GM18508 (cell line): ENCODE measurements at regions not wholly inside any gene's neighbourhood (a gene's known extent, or its start where the extent isn't known, plus 50 kb on each side); places are given as distances from the start of the nearest gene placed in this dataset.

ENCODE experiments used
- ATAC-seq: cut with Tn5 transposase; IDR thresholded peaks from one replicate; pipeline ENCODE4 v1.9.1; 2021; ENCODE audit warnings: moderate number of reproducible peaks; ENCODE audit not compliant: insufficient read depth, unreplicated experiment

- ATAC-seq, result no peak
These were observed 61.6 kb downstream of the LSM5 start for GRCh38 chr7:32428546-32428945.

- peak; percentile 65 for ATAC-seq
These were observed 62.4 kb downstream of the LSM5 start for GRCh38 chr7:32427769-32428291.

GRCh38 chr7:32416846-32417245, 73.3 kb downstream of the LSM5 start:
- no peak for ATAC-seq

- no peak for ATAC-seq
These were observed 74.2 kb downstream of the LSM5 start for GRCh38 chr7:32415936-32416335.

- no peak for ATAC-seq
These were observed 74.7 kb downstream of the LSM5 start for GRCh38 chr7:32415519-32415918.

DNA sequence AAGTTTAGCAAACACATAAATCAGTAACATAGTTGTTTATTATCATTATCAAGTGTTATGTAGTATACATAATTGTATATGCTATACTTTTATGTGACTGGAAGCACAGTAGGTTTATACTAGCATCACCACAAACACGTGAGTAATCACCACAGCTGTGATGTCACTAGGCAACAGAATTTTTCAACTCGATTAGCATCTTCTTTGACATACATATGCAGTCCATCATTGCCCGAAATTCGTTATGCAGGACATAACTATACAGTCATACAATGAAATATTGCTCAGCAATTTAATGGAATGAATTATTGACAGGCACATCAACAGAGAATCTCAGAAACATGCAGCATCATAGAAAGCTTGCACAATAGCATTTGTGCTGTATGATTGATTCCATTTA, 77.7 kb downstream of the LSM5 start:
- no peak for ATAC-seq

DNA sequence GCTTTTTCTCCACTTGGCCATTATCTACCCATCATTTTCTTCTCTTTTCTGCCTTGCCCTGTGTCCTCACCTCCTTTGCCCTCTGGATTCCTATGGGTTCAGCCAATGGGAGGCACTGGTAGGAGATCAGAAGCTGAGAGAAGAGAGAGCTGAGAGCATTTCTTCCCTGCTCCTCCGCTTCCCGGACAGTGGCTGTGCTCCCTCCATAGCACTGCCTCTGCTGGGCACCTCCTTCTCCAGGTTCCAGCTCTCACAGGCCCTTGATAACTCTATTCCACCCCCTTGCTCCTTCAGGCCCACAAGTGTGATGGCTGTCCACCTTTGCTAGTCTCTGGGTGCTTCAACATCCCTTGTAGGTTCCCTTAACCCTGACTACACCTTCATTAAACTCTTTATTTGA, 79.6 kb downstream of the LSM5 start:
- no peak for ATAC-seq

DNA sequence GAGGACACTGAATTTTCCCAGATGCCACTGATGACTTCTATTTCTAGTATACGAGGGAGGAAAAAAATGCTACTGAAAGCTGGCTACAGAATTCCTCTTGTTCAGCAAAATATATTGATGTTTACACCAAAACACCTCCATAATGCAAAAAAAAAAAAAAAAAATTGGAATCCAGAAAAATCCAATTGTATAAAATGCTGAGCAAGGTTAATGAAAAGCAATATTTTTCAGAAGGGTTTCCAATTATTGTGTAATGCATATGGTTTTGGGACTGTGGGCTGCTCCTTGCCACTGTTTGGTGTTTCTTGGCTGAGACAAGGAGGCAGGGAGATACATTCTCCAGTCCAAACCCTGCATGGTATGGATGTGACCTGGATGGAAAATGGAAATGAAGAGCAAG, 83.8 kb downstream of the LSM5 start:
- no peak for ATAC-seq

DNA sequence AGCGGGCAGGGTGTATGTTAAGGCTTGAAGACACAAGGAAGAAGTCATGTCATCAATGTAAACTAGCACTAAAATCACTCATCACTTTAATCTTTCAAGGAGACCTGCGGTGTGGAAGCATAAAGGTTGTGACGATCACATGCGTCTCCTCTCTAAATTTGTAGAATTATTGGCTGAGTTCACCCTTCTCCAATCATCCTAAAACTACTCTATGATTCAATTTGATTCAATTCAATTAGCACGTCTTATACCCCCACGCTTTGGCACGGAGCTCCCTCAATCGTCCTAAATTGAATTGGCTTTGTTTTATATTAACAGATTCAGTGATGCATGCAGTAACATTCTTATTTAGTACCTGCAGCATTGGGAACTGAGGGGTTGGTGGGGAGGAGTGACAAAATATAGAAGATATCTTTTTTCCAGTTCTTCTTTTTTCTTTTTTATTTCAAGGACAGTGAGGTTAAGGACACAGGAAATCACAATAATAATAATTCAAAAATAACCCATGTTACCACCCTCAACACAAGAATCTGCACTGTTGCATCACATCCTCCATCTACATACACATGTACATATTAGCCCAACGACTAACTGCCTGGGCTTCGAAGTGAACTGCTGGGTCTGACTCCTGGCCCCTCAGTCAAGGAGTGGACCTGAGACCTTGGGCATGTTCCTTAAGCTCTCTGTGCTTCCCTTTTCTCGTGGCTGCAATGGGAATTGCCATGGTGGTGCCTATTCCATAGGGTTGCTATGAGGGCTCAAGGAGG, 86.5 kb downstream of the LSM5 start:
- no peak for ATAC-seq

- no peak for ATAC-seq
These were observed 89.5 kb downstream of the LSM5 start for GRCh38 chr7:32400676-32401075.

GRCh38 chr7:32399311-32399710, 90.9 kb downstream of the LSM5 start:
- ATAC-seq, result no peak

GRCh38 chr7:32395168-32395567, 95.0 kb downstream of the LSM5 start:
- no peak for ATAC-seq

DNA sequence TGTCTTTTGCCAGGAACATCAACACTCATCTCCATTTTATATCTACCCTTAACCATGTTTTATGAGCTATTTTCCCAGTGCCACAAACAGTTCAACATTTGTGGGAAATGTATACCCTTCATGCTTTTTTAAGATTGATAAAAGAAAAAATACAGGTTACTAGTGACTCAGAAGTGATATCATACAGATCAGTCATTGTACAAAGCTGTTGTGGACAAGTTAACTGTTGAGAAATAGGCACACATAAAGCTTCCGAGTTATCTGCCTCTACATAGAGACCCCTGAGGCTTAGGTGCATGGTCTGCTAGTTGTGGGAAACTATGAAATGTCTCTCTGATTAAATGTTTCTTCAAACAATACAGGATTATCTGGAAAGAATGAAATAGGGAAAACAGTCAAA, 96.3 kb downstream of the LSM5 start:
- no peak for ATAC-seq

DNA sequence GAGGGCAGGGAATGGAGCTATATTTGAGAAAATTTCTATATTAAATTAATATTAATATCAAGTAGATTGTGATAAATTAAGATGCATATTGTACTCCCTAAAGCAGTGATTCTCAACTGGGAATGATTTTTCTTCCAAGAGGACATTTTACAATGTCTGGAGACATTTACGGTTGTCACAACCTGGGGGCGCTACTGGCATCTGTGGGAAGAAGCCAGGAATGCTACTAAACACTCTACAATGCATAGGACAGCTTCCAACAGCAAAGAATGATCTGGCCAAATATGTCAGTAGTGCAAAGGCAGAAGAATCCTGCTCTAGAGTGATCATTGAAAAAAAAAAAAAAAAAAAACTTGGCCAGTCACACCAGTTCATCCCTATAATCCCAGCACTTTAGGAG, 100.0 kb downstream of the LSM5 start:
- ATAC-seq, result no peak

DNA sequence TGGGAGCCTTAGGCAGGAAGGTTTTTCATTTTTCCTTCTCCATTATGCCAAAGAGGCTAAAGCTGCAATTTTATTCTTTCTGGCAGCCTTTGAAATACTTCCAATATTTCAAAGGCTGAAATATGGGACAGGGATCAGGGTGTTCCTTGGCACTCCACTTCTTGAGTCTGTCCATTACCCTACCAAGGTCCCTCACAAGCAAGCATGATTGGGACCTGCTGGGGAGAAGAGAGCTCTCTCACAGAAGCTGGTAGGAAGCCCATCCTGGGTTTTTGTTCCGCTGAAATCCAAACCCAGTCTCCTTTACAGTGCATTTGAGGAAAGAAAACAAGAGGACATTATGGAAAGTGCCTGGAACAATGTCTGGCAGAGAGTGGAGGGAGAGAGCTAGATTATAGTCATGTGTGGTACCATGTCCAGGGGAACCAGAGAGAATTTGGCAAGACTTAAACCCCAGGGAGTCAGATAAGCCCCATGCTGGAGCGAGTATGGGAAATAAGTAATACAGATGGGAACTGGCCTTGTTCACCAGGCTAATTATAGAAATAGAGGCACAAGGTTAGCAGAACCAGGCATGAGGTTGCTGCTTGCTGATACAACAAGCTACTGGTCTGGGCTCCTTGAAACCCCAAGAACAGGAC, 104.7 kb downstream of the LSM5 start:
- no peak for ATAC-seq

DNA sequence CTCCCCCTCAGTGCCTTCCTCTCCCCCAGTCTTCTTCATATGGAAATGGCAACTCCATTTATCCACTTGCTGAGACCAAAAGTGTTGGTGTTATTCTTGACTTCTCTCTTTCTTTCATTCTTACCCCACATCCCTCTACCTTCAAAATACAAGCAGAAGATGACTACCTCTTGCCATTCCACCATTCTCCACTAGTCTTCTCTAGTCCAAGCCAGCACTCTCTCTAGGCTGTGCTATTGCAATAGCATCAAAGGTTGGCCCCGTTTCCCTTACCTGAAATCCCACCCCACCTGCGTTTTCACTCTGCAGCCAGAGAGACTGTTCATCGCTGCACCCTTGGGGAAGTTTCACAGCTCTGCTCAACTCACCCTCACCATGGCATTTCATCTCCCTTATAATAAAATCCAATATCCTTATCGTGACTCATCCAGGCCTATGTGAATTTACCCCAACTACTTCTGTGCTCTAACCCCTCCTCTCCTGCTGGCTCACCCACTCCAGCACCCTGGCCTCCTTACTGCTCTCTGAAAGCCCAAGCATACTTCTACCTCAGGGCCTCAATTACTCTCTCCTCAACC, 109.1 kb downstream of the LSM5 start:
- no peak for ATAC-seq

GRCh38 chr7:32379510-32380112, 110.6 kb downstream of the LSM5 start:
- no peak for ATAC-seq

GRCh38 chr7:32378988-32379387, 111.2 kb downstream of the LSM5 start:
- ATAC-seq, result no peak

DNA sequence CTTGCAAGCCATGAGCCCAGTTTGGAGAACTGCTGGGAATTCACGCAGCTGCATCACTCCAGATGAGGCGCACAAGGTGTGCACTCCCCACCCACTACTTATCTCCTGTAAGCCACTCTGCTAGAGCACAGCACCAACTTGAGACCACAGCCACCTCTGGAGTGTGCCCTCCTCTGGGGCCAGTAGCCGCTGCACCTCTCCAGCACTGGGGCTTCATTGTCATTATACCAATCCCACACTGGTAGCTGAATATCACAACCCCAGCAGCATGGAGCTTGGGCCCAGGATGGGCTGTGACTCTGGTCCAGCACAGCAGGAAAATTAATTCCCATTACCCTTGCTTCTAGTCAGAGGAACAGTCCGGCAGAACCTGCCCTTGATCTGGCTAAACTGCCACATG, 125.6 kb downstream of the LSM5 start:
- ATAC-seq, result no peak

- no peak for ATAC-seq
These were observed 130.1 kb downstream of the LSM5 start for GRCh38 chr7:32360127-32360526.
